ENCODE measurements at regions not wholly inside any gene's neighbourhood (a gene's known extent, or its start where the extent isn't known, plus 50 kb on each side); places are given as distances from the start of the nearest gene placed in this dataset.

DNA sequence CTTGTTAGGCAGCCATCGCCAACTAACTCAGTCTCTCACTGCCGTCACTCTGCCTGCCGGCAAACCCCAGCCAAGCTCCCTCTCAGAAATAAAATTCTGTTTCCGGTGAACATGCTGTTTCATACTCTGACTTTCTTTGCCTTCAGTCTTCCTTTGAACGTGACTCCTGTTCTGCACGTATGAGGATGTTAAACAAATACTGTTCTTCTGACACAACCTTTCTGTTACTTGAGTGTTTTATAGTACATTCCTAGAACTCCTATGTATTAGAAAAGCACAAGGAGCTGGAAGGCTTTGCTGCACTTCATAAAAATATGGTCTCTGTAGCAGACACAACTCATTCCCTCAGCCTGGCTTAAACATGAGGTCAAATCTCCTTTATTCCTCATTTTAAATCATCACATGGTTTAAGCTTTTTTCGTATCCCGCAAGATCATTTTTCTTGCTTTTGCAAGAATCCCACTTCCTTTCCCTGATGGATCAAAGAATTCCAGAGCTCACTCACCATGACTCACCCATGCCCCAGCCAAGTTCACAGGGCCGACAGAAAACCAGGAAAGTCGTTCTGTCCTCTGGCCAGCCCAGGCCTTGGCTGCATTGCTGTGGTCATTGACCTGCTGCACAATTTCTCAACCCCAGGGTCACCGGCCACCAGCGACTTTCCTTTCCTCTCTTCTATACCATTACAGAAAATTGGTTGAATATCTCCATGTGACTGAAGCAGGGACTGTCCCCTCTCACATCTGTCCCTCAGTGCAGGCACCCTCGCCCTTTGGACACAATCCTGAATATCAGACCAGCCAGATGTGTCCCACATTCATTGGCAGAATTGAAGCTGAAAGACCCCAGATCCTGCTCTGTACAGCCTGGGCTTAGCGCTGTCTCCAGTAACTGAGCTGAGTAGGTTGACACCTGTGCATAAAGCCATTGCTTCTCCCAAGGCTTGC, 183.1 kb upstream of the ARL4C start:
- no peak overlapping the region for H3K4me3 ChIP-seq
- peak; percentile 74 to 81 for ATAC-seq
- no peaks in the 10 kb centered on the region for H3K36me3 ChIP-seq
- no peaks in the 10 kb centered on the region for H3K4me1 ChIP-seq
- DNase-seq: peak; percentile 42 to 71
- intact Hi-C loops (cut with DNase I; ENCODE audit: low total_unique reads) (no loop called here), in situ Hi-C loops (cut with MboI; ENCODE audit: low sequenced_read_pairs in 4 of 4) (no loop called here)
- TF ChIP-seq POLR2A (IDR thresholded peaks at IDR 0.05): no peak
- TF ChIP-seq, protein P1, sequence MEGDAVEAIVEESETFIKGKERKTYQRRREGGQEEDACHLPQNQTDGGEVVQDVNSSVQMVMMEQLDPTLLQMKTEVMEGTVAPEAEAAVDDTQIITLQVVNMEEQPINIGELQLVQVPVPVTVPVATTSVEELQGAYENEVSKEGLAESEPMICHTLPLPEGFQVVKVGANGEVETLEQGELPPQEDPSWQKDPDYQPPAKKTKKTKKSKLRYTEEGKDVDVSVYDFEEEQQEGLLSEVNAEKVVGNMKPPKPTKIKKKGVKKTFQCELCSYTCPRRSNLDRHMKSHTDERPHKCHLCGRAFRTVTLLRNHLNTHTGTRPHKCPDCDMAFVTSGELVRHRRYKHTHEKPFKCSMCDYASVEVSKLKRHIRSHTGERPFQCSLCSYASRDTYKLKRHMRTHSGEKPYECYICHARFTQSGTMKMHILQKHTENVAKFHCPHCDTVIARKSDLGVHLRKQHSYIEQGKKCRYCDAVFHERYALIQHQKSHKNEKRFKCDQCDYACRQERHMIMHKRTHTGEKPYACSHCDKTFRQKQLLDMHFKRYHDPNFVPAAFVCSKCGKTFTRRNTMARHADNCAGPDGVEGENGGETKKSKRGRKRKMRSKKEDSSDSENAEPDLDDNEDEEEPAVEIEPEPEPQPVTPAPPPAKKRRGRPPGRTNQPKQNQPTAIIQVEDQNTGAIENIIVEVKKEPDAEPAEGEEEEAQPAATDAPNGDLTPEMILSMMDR (IDR thresholded peaks at IDR 0.05 in 4 of 5, conservative IDR thresholded peaks at IDR 0.05 in 1 of 5): no peak
- H3K27me3 ChIP-seq: no peaks in the 10 kb centered on the region
- peak overlapping the region in 3 of 4 donors; percentile 16 to 50 (median 46) for H3K27ac ChIP-seq
- no peaks in the 10 kb centered on the region for H3K9me3 ChIP-seq

DNA sequence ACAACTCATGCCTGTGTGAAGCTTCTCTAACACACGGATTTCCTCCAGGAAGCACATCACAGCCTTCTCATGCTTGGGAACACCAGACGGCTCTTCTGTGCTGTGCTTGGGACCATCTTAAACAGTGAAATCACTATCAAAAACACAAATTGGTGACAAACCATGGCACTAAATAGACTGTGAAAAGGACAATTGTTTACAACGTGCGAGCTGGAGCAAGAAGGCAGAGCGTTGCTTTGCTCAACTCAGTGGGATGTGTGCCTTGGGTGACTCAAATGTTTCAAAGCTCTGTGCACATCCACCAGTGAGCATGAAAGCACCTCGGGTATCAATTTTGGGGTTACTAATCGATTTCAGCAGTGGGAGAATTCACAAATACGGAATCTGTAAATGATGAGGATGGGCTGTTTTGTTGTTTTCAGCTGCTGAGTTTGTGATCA, 182.4 kb upstream of the ARL4C start:
- Histone ChIP-seq H3K27ac (peak overlapping the region; percentile 16 to 50 (median 32)), H3K36me3 (no peaks in the 10 kb centered on the region), H3K4me1 (no peaks in the 10 kb centered on the region), H3K4me3 (no peak overlapping the region), H3K27me3 (no peaks in the 10 kb centered on the region), H3K9me3 (no peaks in the 10 kb centered on the region)
- in situ Hi-C loops (cut with MboI; ENCODE audit: low sequenced_read_pairs in 4 of 4) (no loop called here), intact Hi-C loops (cut with DNase I; ENCODE audit: low total_unique reads) (no loop called here)
- ATAC-seq (peak; percentile 39 to 75), DNase-seq (peak in 1 of 2 donors; percentile 21)
- TF ChIP-seq, protein P1 (IDR thresholded peaks at IDR 0.05 in 4 of 5, conservative IDR thresholded peaks at IDR 0.05 in 1 of 5): no peak
- TF ChIP-seq POLR2A (IDR thresholded peaks at IDR 0.05): no peak

DNA sequence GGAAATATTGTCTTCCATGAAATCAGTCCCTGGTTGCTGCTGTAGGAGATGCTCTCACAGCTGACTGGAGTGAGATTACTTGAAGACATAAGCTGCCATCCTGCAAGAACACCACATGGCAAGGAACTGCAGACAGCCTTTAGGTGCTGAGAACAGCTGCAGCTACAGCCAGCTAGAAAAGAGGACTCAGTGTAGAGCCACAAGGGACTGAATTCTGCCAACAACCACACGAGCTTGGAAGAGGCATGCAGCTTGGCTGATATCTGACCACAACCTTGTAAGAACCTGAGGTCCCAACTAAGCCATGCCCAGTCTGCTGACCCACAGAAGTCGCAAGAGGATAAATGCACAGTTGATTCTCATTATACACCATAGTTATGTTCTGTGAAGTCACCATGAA, 181.8 kb upstream of the ARL4C start:
- intact Hi-C loops (cut with DNase I; ENCODE audit: low total_unique reads) (no loop called here), in situ Hi-C loops (cut with MboI; ENCODE audit: low sequenced_read_pairs in 4 of 4) (no loop called here)
- ATAC-seq (peak; percentile 30 to 44), DNase-seq (peak in 1 of 2 donors; percentile 36)
- no peaks in the 10 kb centered on the region for H3K4me1 ChIP-seq
- no peaks in the 10 kb centered on the region for H3K9me3 ChIP-seq
- no peaks in the 10 kb centered on the region for H3K36me3 ChIP-seq
- H3K27me3 ChIP-seq: no peaks in the 10 kb centered on the region
- TF ChIP-seq, protein P1 (IDR thresholded peaks at IDR 0.05 in 4 of 5, conservative IDR thresholded peaks at IDR 0.05 in 1 of 5): no peak
- no peak for TF ChIP-seq POLR2A (IDR thresholded peaks at IDR 0.05)
- H3K27ac ChIP-seq: peak overlapping the region in 1 of 4 donors; percentile 46
- no peak overlapping the region for H3K4me3 ChIP-seq

DNA sequence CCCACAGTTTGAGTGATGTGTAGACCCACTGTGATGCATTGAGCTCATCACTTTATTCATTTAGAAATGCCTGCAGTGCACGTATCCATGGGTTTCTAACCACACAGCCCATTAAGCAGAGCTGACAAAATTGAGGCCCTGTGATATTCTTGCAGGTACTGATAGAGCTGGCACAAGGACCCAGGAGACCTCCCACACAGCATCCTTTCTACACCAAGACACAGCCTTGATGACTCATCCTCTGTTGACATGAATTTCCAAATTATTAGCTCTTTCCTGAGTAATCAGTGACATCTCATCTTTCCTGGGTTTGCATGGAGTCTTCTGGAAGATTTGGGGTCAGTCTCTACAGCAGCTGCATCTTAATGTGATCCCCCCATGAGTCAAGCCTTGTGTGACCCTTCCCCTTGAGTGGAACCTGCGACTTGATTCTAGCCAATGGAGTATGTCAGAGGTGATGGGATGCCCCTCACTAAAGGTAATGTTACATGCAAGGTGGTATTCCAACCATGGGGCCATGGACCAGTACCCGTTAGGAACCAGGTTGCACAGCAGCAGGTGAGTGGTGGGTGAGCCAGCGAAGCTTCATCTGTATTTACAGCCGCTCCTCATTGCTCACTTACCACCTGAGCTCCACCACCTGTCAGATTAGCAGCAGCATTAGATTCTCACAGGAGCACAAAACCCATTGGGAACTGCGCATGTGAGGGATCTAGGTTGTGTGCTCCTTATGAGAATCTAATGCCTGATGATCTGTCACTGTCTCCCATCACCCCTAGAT, 181.1 kb upstream of the ARL4C start:
- no peaks in the 10 kb centered on the region for H3K9me3 ChIP-seq
- H3K4me3 ChIP-seq: no peak overlapping the region
- intact Hi-C loops (cut with DNase I; ENCODE audit: low total_unique reads): no loop called here
- in situ Hi-C loops (cut with MboI; ENCODE audit: low sequenced_read_pairs in 4 of 4): no loop called here
- H3K4me1 ChIP-seq: no peaks in the 10 kb centered on the region
- no peak for TF ChIP-seq POLR2A (IDR thresholded peaks at IDR 0.05)
- TF ChIP-seq, protein P1 (IDR thresholded peaks at IDR 0.05 in 4 of 5, conservative IDR thresholded peaks at IDR 0.05 in 1 of 5): no peak
- no peak overlapping the region for H3K27ac ChIP-seq
- no peak for ATAC-seq
- DNase-seq: no peak
- H3K27me3 ChIP-seq: no peaks in the 10 kb centered on the region
- no peaks in the 10 kb centered on the region for H3K36me3 ChIP-seq
